SK-N-SH (cell line): ENCODE measurements at regions not wholly inside any gene's neighbourhood (a gene's known extent, or its start where the extent isn't known, plus 50 kb on each side); places are given as distances from the start of the nearest gene placed in this dataset.

Experiments
- CTCF ChIA-PET: fragments of 300-600, 350-600 bp; formaldehyde crosslinking; extraction: SDS; loops from one replicate; lab custom pipeline; 2021; lab: Yijun Ruan, JAX
- POLR2A ChIA-PET: fragments of 350-600 bp; sonication (Branson Sonifier 250); formaldehyde crosslinking; extraction: SDS; loops from one replicate; lab custom pipeline; 2020; ENCODE audit warnings: antibody characterized with exemption, inconsistent platforms; lab: Yijun Ruan, JAX
- DNase-seq: peaks from one replicate; pipeline ENCODE4 v3.0.0; 2012
- H2AFZ ChIP-seq: fragments of 200-600 bp; sonication (generic); 2 replicates; pipeline ENCODE4 v1.8.1; 2016; ENCODE audit warnings: antibody characterized with exemption, mild to moderate bottlenecking, low read depth
- H3F3A ChIP-seq: fragments of 200-600 bp; sonication (generic); replicated peaks from 2 replicates; pipeline ENCODE3; 2016; ENCODE audit warnings: antibody characterized with exemption, mild to moderate bottlenecking; ENCODE audit not compliant: insufficient read depth
- H3K27ac ChIP-seq, 2 experiments: fragments of 200-500 bp in 1 of 2; fragments of 200-600 bp in 1 of 2; sonication (Bioruptor generic) in 1 of 2; sonication (generic), shearing (Covaris generic) in 1 of 2; 2 replicates each; pipeline versions ENCODE4 v1.5.1 to v1.6.1; 2014 to 2016; ENCODE audit warnings: low read depth in 2 of 2, inconsistent platforms in 1 of 2, low read length in 1 of 2, mild to moderate bottlenecking in 1 of 2, mixed read lengths in 1 of 2
- H3K27me3 ChIP-seq: fragments of 200-600 bp; sonication (generic), shearing (Covaris generic); 2 replicates; pipeline ENCODE4 v1.6.1; 2016; ENCODE audit warnings: mixed run types; ENCODE audit not compliant: insufficient read depth
- H3K36me3 ChIP-seq, 2 experiments: fragments of 200-500 bp in 1 of 2; fragments of 200-600 bp in 1 of 2; sonication (Bioruptor generic) in 1 of 2; sonication (generic) in 1 of 2; replicated peaks in 1 of 2; 2 replicates each; pipeline versions ENCODE3 to v1.5.1; 2014 to 2016; ENCODE audit warnings: low read length in 1 of 2, mild to moderate bottlenecking in 1 of 2; ENCODE audit not compliant: insufficient read depth in 2 of 2, control insufficient read depth in 1 of 2
- H3K4me1 ChIP-seq, 2 experiments: fragments of 200-500 bp in 1 of 2; fragments of 200-600 bp in 1 of 2; sonication (Bioruptor generic) in 1 of 2; sonication (generic), shearing (Covaris generic) in 1 of 2; 2 replicates each; pipeline versions ENCODE4 v1.5.1 to v1.6.1; 2014 to 2016; ENCODE audit warnings: low read depth in 1 of 2, low read length in 1 of 2, mixed run types in 1 of 2; ENCODE audit not compliant: insufficient read depth in 2 of 2, control insufficient read depth in 1 of 2
- H3K4me2 ChIP-seq: fragments of 200-600 bp; sonication (generic), shearing (Covaris generic); 2 replicates; pipeline ENCODE4 v1.6.1; 2017; ENCODE audit warnings: mixed run types
- H3K4me3 ChIP-seq, 2 experiments: fragments of 200-500 bp in 1 of 2; fragments of 200-600 bp in 1 of 2; sonication (Bioruptor generic) in 1 of 2; sonication (generic), shearing (Covaris generic) in 1 of 2; 2 replicates each; pipeline versions ENCODE4 v1.5.1 to v1.8.1; 2014 to 2016; ENCODE audit warnings: low read depth in 2 of 2, inconsistent platforms in 1 of 2, low read length in 1 of 2, mild to moderate bottlenecking in 1 of 2, mixed read lengths in 1 of 2, moderate library complexity in 1 of 2
- H3K79me2 ChIP-seq: fragments of 200-600 bp; sonication (generic); 2 replicates; pipeline ENCODE4 v1.8.1; 2017; ENCODE audit warnings: mild to moderate bottlenecking; ENCODE audit not compliant: insufficient read depth
- H3K9ac ChIP-seq: fragments of 200-600 bp; sonication (generic); 2 replicates; pipeline ENCODE4 v1.6.1; 2017; ENCODE audit warnings: mixed run types
- H3K9me2 ChIP-seq: fragments of 200-600 bp; sonication (generic); 2 replicates; pipeline ENCODE4 v1.6.1; 2017; ENCODE audit warnings: mixed run types
- H3K9me3 ChIP-seq: fragments of 200-600 bp; sonication (generic); 2 replicates; pipeline ENCODE4 v1.6.1; 2017; ENCODE audit warnings: mixed run types, mild to moderate bottlenecking, moderate library complexity
- H4K20me1 ChIP-seq: fragments of 200-600 bp; sonication (generic); 2 replicates; pipeline ENCODE4 v1.6.1; 2017; ENCODE audit warnings: mild to moderate bottlenecking, mixed run types; ENCODE audit not compliant: insufficient read depth
- CHD2 ChIP-seq: fragments of 150-350 bp; IDR thresholded peaks from 2 replicates; pipeline ENCODE4 v1.6.1; 2018; ENCODE audit warnings: low read length; ENCODE audit not compliant: partially characterized antibody
- CTCF ChIP-seq: fragments of 200-600 bp; sonication (generic); IDR thresholded peaks from 2 replicates; pipeline ENCODE4 v1.6.1; 2017; ENCODE audit warnings: antibody characterized with exemption, mild to moderate bottlenecking, moderate library complexity
- EP300 ChIP-seq, 2 experiments: IDR thresholded peaks; 2 replicates each; pipeline versions ENCODE4 v1.4.0 to v1.6.1; 2012; ENCODE audit warnings: borderline replicate concordance in 1 of 2, low read depth in 1 of 2, low read length in 1 of 2
- FOSL2 ChIP-seq: IDR thresholded peaks from 2 replicates; pipeline ENCODE4 v1.4.0; 2012; ENCODE audit warnings: low read depth, mild to moderate bottlenecking, moderate library complexity, borderline replicate concordance
- FOXM1 ChIP-seq: IDR thresholded peaks from 2 replicates; pipeline ENCODE4 v1.4.0; 2012; ENCODE audit warnings: low read depth, mild to moderate bottlenecking
- GABPA ChIP-seq: IDR thresholded peaks from 2 replicates; pipeline ENCODE4 v1.4.0; 2012; ENCODE audit warnings: low read depth, mild to moderate bottlenecking
- PBX3 ChIP-seq: IDR thresholded peaks from 2 replicates; pipeline ENCODE4; 2012
- RFX5 ChIP-seq: IDR thresholded peaks from 2 replicates; pipeline ENCODE4 v1.6.1; 2012; ENCODE audit warnings: mild to moderate bottlenecking, improper control_type of control experiment, low read length
- RXRA ChIP-seq: IDR thresholded peaks from 2 replicates; pipeline ENCODE4 v1.4.0; 2012; ENCODE audit warnings: low read depth, mild to moderate bottlenecking, borderline replicate concordance
- SIN3A ChIP-seq: IDR thresholded peaks from 2 replicates; pipeline ENCODE4 v1.6.1; 2012; ENCODE audit warnings: low read depth, mild to moderate bottlenecking, low read length, moderate library complexity, borderline replicate concordance
- TAF1 ChIP-seq: IDR thresholded peaks from 2 replicates; pipeline ENCODE4 v1.6.1; 2012; ENCODE audit warnings: low read depth, mild to moderate bottlenecking, low read length, moderate library complexity, borderline replicate concordance
- TEAD4 ChIP-seq: IDR thresholded peaks from 2 replicates; pipeline ENCODE4 v1.4.0; 2012; ENCODE audit warnings: mild to moderate bottlenecking, borderline replicate concordance; ENCODE audit not compliant: insufficient read depth
- WGBS: methylation state at CpG from one replicate; pipeline ENCODE4 v1.1.6; 2017; ENCODE audit warnings: low lambda C conversion rate; 5-methylcytosine and 5-hydroxymethylcytosine counted together
- TF ChIP-seq, protein P1 (sequence below): fragments of 150-350 bp; IDR thresholded peaks from 2 replicates; pipeline ENCODE4 v1.6.1; 2017; ENCODE audit warnings: antibody characterized with exemption, low read length, low read depth, borderline replicate concordance
- TF ChIP-seq, protein P2 (sequence below): IDR thresholded peaks from 2 replicates; pipeline ENCODE4 v1.4.0; 2012; ENCODE audit warnings: low read depth
- TF ChIP-seq, protein P3 (sequence below): IDR thresholded peaks from 2 replicates; pipeline ENCODE4 v1.4.0; 2012; ENCODE audit warnings: low read depth, borderline replicate concordance

DNA sequence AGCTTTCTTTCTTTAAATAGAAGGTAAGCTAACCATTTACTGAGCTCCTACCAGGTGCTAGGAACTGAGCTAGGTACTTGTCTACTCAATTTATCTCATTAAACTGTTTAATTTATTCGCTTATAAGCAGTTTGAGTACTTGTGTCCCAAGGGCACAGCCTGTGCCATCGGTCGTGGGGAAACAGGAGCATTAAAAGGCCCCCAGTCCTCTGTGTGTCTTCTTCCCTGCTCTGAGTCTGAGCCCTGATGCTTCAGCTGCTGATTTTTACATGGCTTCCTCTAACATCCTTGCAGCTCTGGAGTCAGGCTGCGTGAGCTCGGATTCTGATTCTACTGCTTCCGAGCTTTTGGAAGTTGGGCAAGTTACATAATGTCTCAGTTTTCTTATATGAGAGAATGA lies 239.5 kb downstream of the EDEM1 start:
- ChIA-PET CTCF (interaction anchor here (0.6 to 1.9 kb wide), 8 partner anchors 13 to 199 kb away, joined by 3 to 11 read pairs (median 4); no protein-coding TSS in a partner anchor), POLR2A (no interaction called here)
- Histone ChIP-seq H3K4me2 (no peak overlapping the region), H3K4me3 (no peak overlapping the region), H2AFZ (no peak overlapping the region), H3K36me3 (no peaks in the 10 kb centered on the region), H3K27me3 (no peaks in the 10 kb centered on the region), H3K9me3 (no peaks in the 10 kb centered on the region), H3K79me2 (no peaks in the 10 kb centered on the region), H3K9me2 (no peaks in the 10 kb centered on the region), H4K20me1 (no peaks in the 10 kb centered on the region), H3F3A (no peaks in the 10 kb centered on the region), H3K27ac (no peak overlapping the region), H3K4me1 (peaks cover 0 to 2% of the 10 kb centered on the region in 2 experiments; a peak in 1 of 4 replicates), H3K9ac (no peak overlapping the region)
- 31% methylated on average over 6 of the region's 6 CpGs for WGBS
- no peak for DNase-seq
- TF ChIP-seq EP300 (IDR thresholded peaks at IDR 0.05; ENCODE audit: borderline replicate concordance in 1 of 2, low read depth in 1 of 2, low read length in 1 of 2) = no peak
- no peak for TF ChIP-seq FOSL2
- TF ChIP-seq, protein P1, sequence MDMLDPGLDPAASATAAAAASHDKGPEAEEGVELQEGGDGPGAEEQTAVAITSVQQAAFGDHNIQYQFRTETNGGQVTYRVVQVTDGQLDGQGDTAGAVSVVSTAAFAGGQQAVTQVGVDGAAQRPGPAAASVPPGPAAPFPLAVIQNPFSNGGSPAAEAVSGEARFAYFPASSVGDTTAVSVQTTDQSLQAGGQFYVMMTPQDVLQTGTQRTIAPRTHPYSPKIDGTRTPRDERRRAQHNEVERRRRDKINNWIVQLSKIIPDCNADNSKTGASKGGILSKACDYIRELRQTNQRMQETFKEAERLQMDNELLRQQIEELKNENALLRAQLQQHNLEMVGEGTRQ = no peak
- TF ChIP-seq GABPA = no peak
- TF ChIP-seq RFX5 = no peak
- no peak for TF ChIP-seq TEAD4
- TF ChIP-seq, protein P2, sequence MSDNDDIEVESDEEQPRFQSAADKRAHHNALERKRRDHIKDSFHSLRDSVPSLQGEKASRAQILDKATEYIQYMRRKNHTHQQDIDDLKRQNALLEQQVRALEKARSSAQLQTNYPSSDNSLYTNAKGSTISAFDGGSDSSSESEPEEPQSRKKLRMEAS = no peak
- no peak for TF ChIP-seq RXRA
- TF ChIP-seq FOXM1 = no peak
- TF ChIP-seq TAF1 = no peak
- TF ChIP-seq SIN3A = no peak
- TF ChIP-seq, protein P3, sequence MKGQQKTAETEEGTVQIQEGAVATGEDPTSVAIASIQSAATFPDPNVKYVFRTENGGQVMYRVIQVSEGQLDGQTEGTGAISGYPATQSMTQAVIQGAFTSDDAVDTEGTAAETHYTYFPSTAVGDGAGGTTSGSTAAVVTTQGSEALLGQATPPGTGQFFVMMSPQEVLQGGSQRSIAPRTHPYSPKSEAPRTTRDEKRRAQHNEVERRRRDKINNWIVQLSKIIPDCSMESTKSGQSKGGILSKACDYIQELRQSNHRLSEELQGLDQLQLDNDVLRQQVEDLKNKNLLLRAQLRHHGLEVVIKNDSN = no peak
- no peak for TF ChIP-seq CHD2
- TF ChIP-seq PBX3 = no peak
- TF ChIP-seq CTCF = no peak
